ENCODE measurements at regions not wholly inside any gene's neighbourhood (a gene's known extent, or its start where the extent isn't known, plus 50 kb on each side); places are given as distances from the start of the nearest gene placed in this dataset.
"Not testable (repeated sequence)": the region's sequence is repeated elsewhere in the genome, so short reads cannot be mapped to it uniquely, and the experiment has no call there.

GRCh38 chr1:168405906-168406549 lies 125.4 kb downstream of the TBX19 start:
- no peak for DNase-seq (ENCODE audit: low read depth in 1 of 2, low spot score in 1 of 2)
- in situ Hi-C loops (cut with HindIII; ENCODE audit: low pct_unique_long_range_greater_than_20kb, low sequenced_read_pairs), result no loop called here
- no peak for TF ChIP-seq JUND (IDR thresholded peaks at IDR 0.05; ENCODE audit: low read depth)

- TF ChIP-seq JUND (IDR thresholded peaks at IDR 0.05; ENCODE audit: low read depth), result no peak
- no peak for DNase-seq (ENCODE audit: low read depth in 1 of 2, low spot score in 1 of 2)
- in situ Hi-C loops (cut with HindIII; ENCODE audit: low pct_unique_long_range_greater_than_20kb, low sequenced_read_pairs), result no loop called here
Observed at GRCh38 chr1:168403140-168403539, 122.5 kb downstream of the TBX19 start.

- in situ Hi-C loops (cut with HindIII; ENCODE audit: low pct_unique_long_range_greater_than_20kb, low sequenced_read_pairs); DNase-seq (ENCODE audit: low read depth in 1 of 2, low spot score in 1 of 2): not testable (repeated sequence)
Observed at GRCh38 chr1:168402466-168402865, 121.8 kb downstream of the TBX19 start.

DNA sequence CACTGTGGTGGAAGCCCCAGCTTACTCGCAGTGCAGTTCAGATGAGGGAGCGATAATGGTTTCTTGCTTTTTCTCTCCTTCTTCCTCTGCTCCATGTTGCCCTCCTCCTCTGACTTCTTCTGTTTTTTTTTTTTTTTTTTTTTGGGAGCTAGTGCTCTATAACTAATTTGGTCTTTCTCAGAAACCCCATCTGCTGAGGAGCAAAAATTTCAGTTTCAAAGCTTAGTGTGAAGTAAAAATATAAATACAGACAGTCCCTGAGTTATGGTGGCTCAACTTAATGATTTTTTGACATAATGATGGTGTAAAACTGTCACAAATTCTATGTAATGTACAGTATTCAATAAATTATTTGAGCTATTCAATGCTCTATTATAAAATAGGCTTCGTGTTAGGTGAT lies 120.7 kb downstream of the TBX19 start:
- in situ Hi-C loops (cut with HindIII; ENCODE audit: low pct_unique_long_range_greater_than_20kb, low sequenced_read_pairs), result no loop called here
- TF ChIP-seq JUND (IDR thresholded peaks at IDR 0.05; ENCODE audit: low read depth), result no peak
- DNase-seq (ENCODE audit: low read depth in 1 of 2, low spot score in 1 of 2), result no peak

DNA sequence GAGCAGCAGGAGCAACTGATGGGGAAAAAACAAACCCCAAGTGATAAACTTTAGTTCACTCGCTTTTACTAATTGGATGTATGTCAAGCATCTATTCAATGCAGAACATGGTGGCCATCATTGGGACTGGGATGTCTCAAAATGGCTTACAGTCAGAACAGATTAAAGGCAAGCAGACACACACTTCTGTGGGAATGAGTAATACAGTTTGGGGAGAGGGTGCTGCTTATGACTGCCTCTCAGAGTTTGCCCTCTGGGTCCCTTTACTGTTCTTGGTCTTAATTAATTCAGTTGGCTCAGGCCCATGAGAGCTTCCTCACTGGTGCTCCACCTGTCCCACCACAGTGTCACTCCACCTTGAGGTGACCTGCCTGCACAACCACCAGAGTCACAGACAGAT lies 119.5 kb downstream of the TBX19 start:
- in situ Hi-C loops (cut with HindIII; ENCODE audit: low pct_unique_long_range_greater_than_20kb, low sequenced_read_pairs), result no loop called here
- no peak for DNase-seq (ENCODE audit: low read depth in 1 of 2, low spot score in 1 of 2)
- no peak for TF ChIP-seq JUND (IDR thresholded peaks at IDR 0.05; ENCODE audit: low read depth)

DNA sequence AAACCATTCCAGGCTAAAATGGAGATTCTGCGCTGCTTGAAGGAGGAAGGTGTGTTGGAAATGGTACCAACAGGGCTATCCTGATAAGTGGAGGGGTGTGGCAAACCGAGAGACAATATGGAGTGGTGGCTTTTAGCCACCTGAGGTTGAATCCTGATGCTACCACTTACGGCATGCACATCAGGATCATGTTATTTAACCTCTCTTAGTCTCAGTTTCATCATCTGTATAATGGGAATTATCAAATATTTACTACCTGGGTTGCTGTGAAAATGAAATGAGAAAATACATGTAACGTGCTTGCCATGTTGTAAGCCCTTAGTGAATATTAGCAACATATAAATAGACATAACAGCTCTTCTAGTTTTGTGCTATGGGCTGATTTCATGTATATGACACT lies 117.1 kb downstream of the TBX19 start:
- in situ Hi-C loops (cut with HindIII; ENCODE audit: low pct_unique_long_range_greater_than_20kb, low sequenced_read_pairs), result no loop called here
- no peak for DNase-seq (ENCODE audit: low read depth in 1 of 2, low spot score in 1 of 2)
- no peak for TF ChIP-seq JUND (IDR thresholded peaks at IDR 0.05; ENCODE audit: low read depth)

- no peak for TF ChIP-seq JUND (IDR thresholded peaks at IDR 0.05; ENCODE audit: low read depth)
- in situ Hi-C loops (cut with HindIII; ENCODE audit: low pct_unique_long_range_greater_than_20kb, low sequenced_read_pairs), result no loop called here
- DNase-seq (ENCODE audit: low read depth in 1 of 2, low spot score in 1 of 2), result peak in 1 of 2 experiments; percentile 19
Observed at GRCh38 chr1:168396940-168397684, 116.4 kb downstream of the TBX19 start.

- TF ChIP-seq JUND (IDR thresholded peaks at IDR 0.05; ENCODE audit: low read depth), result no peak
- DNase-seq (ENCODE audit: low read depth in 1 of 2, low spot score in 1 of 2), result no peak
- in situ Hi-C loops (cut with HindIII; ENCODE audit: low pct_unique_long_range_greater_than_20kb, low sequenced_read_pairs), result no loop called here
Observed at GRCh38 chr1:168396508-168396907, 115.8 kb downstream of the TBX19 start.

GRCh38 chr1:168394858-168395257 lies 114.2 kb downstream of the TBX19 start:
- in situ Hi-C loops (cut with HindIII; ENCODE audit: low pct_unique_long_range_greater_than_20kb, low sequenced_read_pairs), result no loop called here
- no peak for DNase-seq (ENCODE audit: low read depth in 1 of 2, low spot score in 1 of 2)
- TF ChIP-seq JUND (IDR thresholded peaks at IDR 0.05; ENCODE audit: low read depth), result no peak

DNA sequence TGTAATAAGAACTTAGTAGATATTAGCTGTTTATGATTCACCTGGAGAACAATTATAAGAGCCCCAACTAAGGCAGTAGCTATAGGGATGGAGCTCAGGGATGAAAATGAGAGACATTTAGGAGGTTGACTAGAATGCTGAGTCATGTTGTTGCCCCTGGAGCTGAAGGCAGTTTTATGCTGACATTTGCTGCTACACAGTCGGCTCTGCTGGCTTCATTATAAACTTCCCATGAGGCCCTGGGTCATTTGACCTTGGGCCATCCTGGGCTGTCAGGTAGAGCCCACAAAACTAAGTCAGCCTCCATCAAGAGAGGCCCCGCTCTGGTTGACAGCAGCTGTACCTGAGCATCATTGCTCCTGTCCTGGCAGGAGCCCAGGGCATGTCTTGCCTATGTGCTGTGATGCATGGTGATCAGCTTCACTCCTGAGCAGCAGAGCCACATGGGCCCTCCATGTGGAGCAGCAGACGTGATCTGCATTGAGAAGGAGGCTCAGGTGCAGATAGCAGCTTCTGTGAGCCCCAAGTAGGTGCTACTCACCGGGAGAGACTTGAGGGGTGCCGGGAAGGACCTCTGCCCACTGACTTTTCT lies 112.4 kb downstream of the TBX19 start:
- TF ChIP-seq JUND (IDR thresholded peaks at IDR 0.05; ENCODE audit: low read depth), result no peak
- no peak for DNase-seq (ENCODE audit: low read depth in 1 of 2, low spot score in 1 of 2)
- in situ Hi-C loops (cut with HindIII; ENCODE audit: low pct_unique_long_range_greater_than_20kb, low sequenced_read_pairs), result no loop called here

DNA sequence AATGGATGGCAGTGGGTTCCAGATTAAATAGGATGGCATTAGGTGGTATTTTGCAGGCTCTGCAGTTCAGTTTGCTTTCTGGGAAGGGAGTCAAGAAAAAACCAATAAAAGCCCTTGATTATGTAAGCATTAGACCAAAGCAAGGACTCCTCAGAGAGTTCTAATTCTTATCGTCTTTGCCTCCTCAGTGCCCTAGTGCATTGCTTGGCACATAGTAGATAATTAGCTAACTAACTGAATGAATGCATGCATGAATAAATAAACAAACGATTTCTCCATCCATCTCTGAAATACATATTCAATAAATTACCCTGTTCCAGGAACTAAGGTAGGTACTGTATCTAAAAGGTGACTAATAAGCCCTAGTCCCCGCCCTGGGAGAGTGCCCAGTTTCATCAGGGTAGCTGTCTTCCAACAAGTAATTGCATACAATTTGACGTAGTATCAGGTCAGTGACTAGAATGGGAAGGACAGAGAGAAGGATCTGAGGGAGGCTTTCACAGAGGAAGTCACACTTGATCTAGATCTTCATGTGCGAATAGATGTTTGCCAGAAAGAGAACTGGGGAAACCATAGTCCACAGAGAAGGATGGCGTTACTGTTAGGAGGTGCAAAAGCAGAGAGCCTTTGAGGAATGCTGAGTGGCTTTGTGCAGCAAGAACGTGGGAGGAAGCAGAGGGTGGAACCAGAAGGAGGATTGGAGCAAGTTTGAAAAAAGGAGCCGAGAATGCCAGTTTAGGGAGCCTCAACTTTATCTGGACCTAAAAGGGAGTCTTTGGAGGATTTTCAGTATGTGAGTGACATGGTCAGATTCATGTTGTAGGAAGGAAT lies 111.4 kb downstream of the TBX19 start:
- DNase-seq (ENCODE audit: low read depth in 1 of 2, low spot score in 1 of 2), result no peak
- in situ Hi-C loops (cut with HindIII; ENCODE audit: low pct_unique_long_range_greater_than_20kb, low sequenced_read_pairs), result no loop called here
- no peak for TF ChIP-seq JUND (IDR thresholded peaks at IDR 0.05; ENCODE audit: low read depth)

GRCh38 chr1:168390271-168390670 lies 109.6 kb downstream of the TBX19 start:
- DNase-seq (ENCODE audit: low read depth in 1 of 2, low spot score in 1 of 2), result no peak
- TF ChIP-seq JUND (IDR thresholded peaks at IDR 0.05; ENCODE audit: low read depth), result no peak
- in situ Hi-C loops (cut with HindIII; ENCODE audit: low pct_unique_long_range_greater_than_20kb, low sequenced_read_pairs), result no loop called here
